ENCODE measurements at regions not wholly inside any gene's neighbourhood (a gene's known extent, or its start where the extent isn't known, plus 50 kb on each side); places are given as distances from the start of the nearest gene placed in this dataset.
"Not testable (repeated sequence)": the region's sequence is repeated elsewhere in the genome, so short reads cannot be mapped to it uniquely, and the experiment has no call there.

GRCh38 chr3:196147116-196147515 is 64.1 kb downstream of the ZDHHC19 start:
- Mint-ChIP-seq H3K27me3 (no peaks in the 10 kb centered on the region), H3K27ac (peak overlapping the region; percentile 77), H3K4me1 (no peaks in the 10 kb centered on the region), H3K4me3 (no peak overlapping the region), H3K36me3 (no peaks in the 10 kb centered on the region), H3K9me3 (no peaks in the 10 kb centered on the region)

GRCh38 chr3:196145468-196146262 is 63.8 kb upstream of the TFRC start:
- H3K27ac Mint-ChIP-seq, result no peak overlapping the region

GRCh38 chr3:196144383-196145105 is 62.7 kb upstream of the TFRC start:
- Mint-ChIP-seq H3K27me3 (no peaks in the 10 kb centered on the region), H3K27ac (no peak overlapping the region), H3K4me1 (no peaks in the 10 kb centered on the region), H3K4me3 (peak overlapping the region; percentile 23), H3K9me3 (no peaks in the 10 kb centered on the region), H3K36me3 (no peaks in the 10 kb centered on the region)

More at GRCh38 chr3:196145468-196146262, 63.8 kb upstream of the TFRC start:
- H3K4me1 Mint-ChIP-seq, result no peaks in the 10 kb centered on the region
- H3K9me3 Mint-ChIP-seq, result no peaks in the 10 kb centered on the region
- H3K4me3 Mint-ChIP-seq, result no peak overlapping the region
- no peaks in the 10 kb centered on the region for H3K36me3 Mint-ChIP-seq
- no peaks in the 10 kb centered on the region for H3K27me3 Mint-ChIP-seq

GRCh38 chr3:196143708-196144382 is 62.0 kb upstream of the TFRC start:
- no peak overlapping the region for H3K4me3 Mint-ChIP-seq
- H3K9me3 Mint-ChIP-seq, result no peaks in the 10 kb centered on the region
- no peak overlapping the region for H3K27ac Mint-ChIP-seq
- H3K36me3 Mint-ChIP-seq, result no peaks in the 10 kb centered on the region
- no peaks in the 10 kb centered on the region for H3K4me1 Mint-ChIP-seq
- no peaks in the 10 kb centered on the region for H3K27me3 Mint-ChIP-seq

- no peaks in the 10 kb centered on the region for H3K27me3 Mint-ChIP-seq
- no peak overlapping the region for H3K4me3 Mint-ChIP-seq
- H3K27ac Mint-ChIP-seq, result no peak overlapping the region
- no peaks in the 10 kb centered on the region for H3K9me3 Mint-ChIP-seq
- H3K4me1 Mint-ChIP-seq, result no peaks in the 10 kb centered on the region
- no peaks in the 10 kb centered on the region for H3K36me3 Mint-ChIP-seq
These were observed 60.5 kb upstream of the TFRC start for GRCh38 chr3:196142202-196142956.

GRCh38 chr3:196141866-196142201 is 59.9 kb upstream of the TFRC start:
- Mint-ChIP-seq H3K27me3 (no peaks in the 10 kb centered on the region), H3K4me1 (no peaks in the 10 kb centered on the region), H3K36me3 (no peaks in the 10 kb centered on the region), H3K27ac (peak overlapping the region; percentile 75), H3K9me3 (no peaks in the 10 kb centered on the region), H3K4me3 (no peak overlapping the region)

- Mint-ChIP-seq H3K27me3 (no peaks in the 10 kb centered on the region), H3K4me1 (no peaks in the 10 kb centered on the region), H3K27ac (no peak overlapping the region), H3K9me3 (no peaks in the 10 kb centered on the region), H3K4me3 (no peak overlapping the region), H3K36me3 (no peaks in the 10 kb centered on the region)
These were observed 59.4 kb upstream of the TFRC start for GRCh38 chr3:196141052-196141865.

GRCh38 chr3:196140224-196140623 is 58.3 kb upstream of the TFRC start:
- no peaks in the 10 kb centered on the region for H3K9me3 Mint-ChIP-seq
- no peaks in the 10 kb centered on the region for H3K27me3 Mint-ChIP-seq
- no peak overlapping the region for H3K4me3 Mint-ChIP-seq

GRCh38 chr3:196139281-196139680 is 57.4 kb upstream of the TFRC start:
- no peaks in the 10 kb centered on the region for H3K9me3 Mint-ChIP-seq
- no peaks in the 10 kb centered on the region for H3K4me1 Mint-ChIP-seq

More at GRCh38 chr3:196140224-196140623, 58.3 kb upstream of the TFRC start:
- no peaks in the 10 kb centered on the region for H3K4me1 Mint-ChIP-seq
- H3K27ac Mint-ChIP-seq, result no peak overlapping the region
- no peaks in the 10 kb centered on the region for H3K36me3 Mint-ChIP-seq

GRCh38 chr3:196138482-196139254 is 56.8 kb upstream of the TFRC start:
- no peak overlapping the region for H3K4me3 Mint-ChIP-seq
- no peaks in the 10 kb centered on the region for H3K9me3 Mint-ChIP-seq
- H3K27me3 Mint-ChIP-seq, result no peaks in the 10 kb centered on the region
- H3K4me1 Mint-ChIP-seq, result no peaks in the 10 kb centered on the region
- no peak overlapping the region for H3K27ac Mint-ChIP-seq
- H3K36me3 Mint-ChIP-seq, result no peaks in the 10 kb centered on the region

More at GRCh38 chr3:196139281-196139680, 57.4 kb upstream of the TFRC start:
- Mint-ChIP-seq H3K27ac (no peak overlapping the region), H3K4me3 (no peak overlapping the region), H3K27me3 (no peaks in the 10 kb centered on the region), H3K36me3 (no peaks in the 10 kb centered on the region)

- not testable (repeated sequence) for H3K4me1 Mint-ChIP-seq, H3K36me3 Mint-ChIP-seq, H3K27ac Mint-ChIP-seq, H3K9me3 Mint-ChIP-seq, H3K4me3 Mint-ChIP-seq, H3K27me3 Mint-ChIP-seq
These were observed 54.7 kb upstream of the TFRC start for GRCh38 chr3:196136640-196136989.

- Mint-ChIP-seq H3K27ac (no peak overlapping the region), H3K4me1 (no peaks in the 10 kb centered on the region), H3K9me3 (no peaks in the 10 kb centered on the region), H3K36me3 (no peaks in the 10 kb centered on the region), H3K4me3 (no peak overlapping the region), H3K27me3 (no peaks in the 10 kb centered on the region)
These were observed 54.1 kb upstream of the TFRC start for GRCh38 chr3:196135693-196136639.

GRCh38 chr3:196134691-196135090 is 52.8 kb upstream of the TFRC start:
- Mint-ChIP-seq H3K27me3 (no peaks in the 10 kb centered on the region), H3K9me3 (no peaks in the 10 kb centered on the region), H3K4me3 (no peak overlapping the region), H3K36me3 (no peaks in the 10 kb centered on the region), H3K27ac (no peak overlapping the region), H3K4me1 (no peaks in the 10 kb centered on the region)
